ENCODE measurements at regions not wholly inside any gene's neighbourhood (a gene's known extent, or its start where the extent isn't known, plus 50 kb on each side); places are given as distances from the start of the nearest gene placed in this dataset.

DNA sequence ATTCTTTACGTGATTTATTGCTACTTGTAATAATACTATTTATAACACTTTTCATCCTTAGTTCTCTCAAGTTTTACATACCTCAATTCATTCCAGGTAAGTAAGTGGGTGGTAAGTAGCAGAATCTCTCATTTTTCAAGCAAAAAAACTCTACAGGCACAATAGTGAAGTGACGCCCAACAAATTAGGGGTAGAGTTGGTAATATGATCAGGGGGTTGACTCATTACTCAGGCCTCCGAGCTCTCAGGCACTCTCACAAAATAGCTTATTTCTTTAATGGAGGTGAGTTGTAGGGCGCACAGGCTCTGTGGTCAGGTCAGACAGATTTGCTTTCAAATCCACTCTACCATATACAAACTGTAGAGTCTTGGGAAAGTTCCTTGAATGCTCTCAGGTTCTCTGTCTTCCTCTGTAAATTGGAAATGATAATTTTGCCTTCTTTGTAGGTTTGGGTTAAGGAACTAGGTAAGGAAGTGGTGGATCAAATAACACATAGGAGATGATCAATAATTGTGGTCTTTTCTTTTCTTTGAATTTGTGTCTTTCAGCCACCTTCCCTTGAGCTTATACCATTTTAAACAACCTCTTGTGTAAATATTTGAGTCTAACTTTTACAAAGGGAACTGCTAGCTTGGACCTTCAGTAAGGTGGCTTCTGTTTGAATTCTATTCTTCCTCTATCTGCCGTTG is 134.9 kb upstream of the LEF1 start:
- FAIRE-seq: no peak
- no peak for DNase-seq (ENCODE audit: low spot score)
- H3K27ac ChIP-seq (ENCODE audit: extremely low read length, insufficient read depth, low read length): no peak overlapping the region
- TF ChIP-seq TAF1 (CRISPR knock-in tag; IDR thresholded peaks at IDR 0.05) (no peak), RXRB (CRISPR knock-in tag; IDR thresholded peaks at IDR 0.05; ENCODE audit: borderline replicate concordance) (no peak), ELF1 (CRISPR knock-in tag; IDR thresholded peaks at IDR 0.05) (no peak), ZNF891 (CRISPR knock-in tag; IDR thresholded peaks at IDR 0.05) (no peak), FOXM1 (CRISPR knock-in tag; IDR thresholded peaks at IDR 0.05) (no peak), ZNF432 (CRISPR knock-in tag; IDR thresholded peaks at IDR 0.05; ENCODE audit: borderline replicate concordance) (no peak), ATF7-NPFF (CRISPR knock-in tag; IDR thresholded peaks at IDR 0.05; ENCODE audit: low read depth) (no peak), ZNF776 (CRISPR knock-in tag; IDR thresholded peaks at IDR 0.05) (no peak), TP53 (CRISPR knock-in tag; conservative IDR thresholded peaks at IDR 0.05) (no peak), ZNF724P (CRISPR knock-in tag; IDR thresholded peaks at IDR 0.05; ENCODE audit: borderline replicate concordance) (no peak), RARG (CRISPR knock-in tag; IDR thresholded peaks at IDR 0.05; ENCODE audit: low read depth) (no peak), ZNF691 (CRISPR knock-in tag; IDR thresholded peaks at IDR 0.05; ENCODE audit: borderline replicate concordance, low read depth) (no peak), ZNF713 (CRISPR knock-in tag; IDR thresholded peaks at IDR 0.05) (no peak), ZSCAN21 (CRISPR knock-in tag; IDR thresholded peaks at IDR 0.05; ENCODE audit: borderline replicate concordance) (no peak)
- ChIA-PET POLR2A (no interaction called here), CTCF (ENCODE audit: low intra/inter-chr PET ratio, low total read pairs) (no interaction called here)
- H3K4me1 ChIP-seq (ENCODE audit: insufficient read depth, low read length): no peaks in the 10 kb centered on the region
- BruUV-seq (replicated peaks): no TSS peak
- 15% methylated on average over 5 of the region's 5 CpGs for WGBS (ENCODE audit: low lambda C conversion rate)
- H3K36me3 ChIP-seq (replicated peaks in 1 of 2; ENCODE audit: control insufficient read depth in 1 of 2, insufficient read depth in 2 of 2, low read length in 2 of 2): no peaks in the 10 kb centered on the region
- no peak overlapping the region for H3K4me2 ChIP-seq (ENCODE audit: low read depth, low read length)
- in situ Hi-C loops (cut with HindIII; ENCODE audit: extremely low pct_ligation_motif_present, low pct_unique_long_range_greater_than_20kb): no loop called here
- no peaks in the 10 kb centered on the region for H3K9me3 ChIP-seq (ENCODE audit: low read length)
- no peak overlapping the region for H3K9ac ChIP-seq (ENCODE audit: insufficient read depth, low read depth, low read length)
- ATAC-seq: no peak
- intact Hi-C loops (cut with micrococcal nuclease; ENCODE audit: unreplicated experiment): no loop called here
- H3K27me3 ChIP-seq (ENCODE audit: control insufficient read depth in 1 of 2, insufficient read depth in 2 of 2, low read length in 2 of 2): no peaks in the 10 kb centered on the region
- no peaks in the 10 kb centered on the region for H3K79me2 ChIP-seq (ENCODE audit: insufficient read depth, low read length)
- no peak overlapping the region for H2AFZ ChIP-seq (ENCODE audit: low read length)
- H4K20me1 ChIP-seq (ENCODE audit: insufficient read depth, low read length): no peaks in the 10 kb centered on the region
- H3K4me3 ChIP-seq (replicated peaks in 1 of 3; ENCODE audit: insufficient read depth in 1 of 3, low read depth in 2 of 3, low read length in 3 of 3): no peak overlapping the region
